GM20000 (cell line): ENCODE measurements at regions not wholly inside any gene's neighbourhood (a gene's known extent, or its start where the extent isn't known, plus 50 kb on each side); places are given as distances from the start of the nearest gene placed in this dataset.

ENCODE experiments used
- DNase-seq: peaks from one replicate; pipeline ENCODE4 v3.0.0; 2012; ENCODE audit warnings: low spot score
- TF ChIP-seq, protein P1 (sequence below): IDR thresholded peaks from 2 replicates; pipeline ENCODE4 v1.5.1; 2012; ENCODE audit warnings: mild to moderate bottlenecking, control low read depth; ENCODE audit errors: extremely low read depth, missing control alignments

GRCh38 chr15:38972831-38973230, 408.2 kb upstream of the RASGRP1 start:
- DNase-seq, result no peak
- TF ChIP-seq, protein P1, sequence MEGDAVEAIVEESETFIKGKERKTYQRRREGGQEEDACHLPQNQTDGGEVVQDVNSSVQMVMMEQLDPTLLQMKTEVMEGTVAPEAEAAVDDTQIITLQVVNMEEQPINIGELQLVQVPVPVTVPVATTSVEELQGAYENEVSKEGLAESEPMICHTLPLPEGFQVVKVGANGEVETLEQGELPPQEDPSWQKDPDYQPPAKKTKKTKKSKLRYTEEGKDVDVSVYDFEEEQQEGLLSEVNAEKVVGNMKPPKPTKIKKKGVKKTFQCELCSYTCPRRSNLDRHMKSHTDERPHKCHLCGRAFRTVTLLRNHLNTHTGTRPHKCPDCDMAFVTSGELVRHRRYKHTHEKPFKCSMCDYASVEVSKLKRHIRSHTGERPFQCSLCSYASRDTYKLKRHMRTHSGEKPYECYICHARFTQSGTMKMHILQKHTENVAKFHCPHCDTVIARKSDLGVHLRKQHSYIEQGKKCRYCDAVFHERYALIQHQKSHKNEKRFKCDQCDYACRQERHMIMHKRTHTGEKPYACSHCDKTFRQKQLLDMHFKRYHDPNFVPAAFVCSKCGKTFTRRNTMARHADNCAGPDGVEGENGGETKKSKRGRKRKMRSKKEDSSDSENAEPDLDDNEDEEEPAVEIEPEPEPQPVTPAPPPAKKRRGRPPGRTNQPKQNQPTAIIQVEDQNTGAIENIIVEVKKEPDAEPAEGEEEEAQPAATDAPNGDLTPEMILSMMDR, result no peak

GRCh38 chr15:38975282-38975990, 410.8 kb upstream of the RASGRP1 start:
- TF ChIP-seq, protein P1, result no peak
- no peak for DNase-seq

DNA sequence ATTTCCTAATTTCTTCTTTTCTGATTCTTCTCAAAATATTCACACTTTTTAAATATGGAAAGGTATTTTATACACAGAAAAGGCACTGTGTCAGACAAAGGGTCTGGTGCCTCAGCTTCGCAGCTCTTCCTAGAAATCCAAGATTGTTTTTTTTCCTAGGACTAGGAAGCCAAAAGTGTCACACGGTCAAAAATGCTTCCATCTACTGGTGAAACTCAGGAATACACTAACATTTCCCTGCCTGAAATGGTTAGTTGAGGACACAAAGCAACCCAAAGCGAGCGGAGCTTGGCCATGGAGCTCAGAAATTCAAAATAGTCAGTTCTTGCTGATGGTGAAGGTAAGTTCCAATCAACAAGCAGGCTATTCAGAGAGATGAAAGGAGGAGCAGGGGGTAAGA, 426.5 kb upstream of the RASGRP1 start:
- DNase-seq, result no peak
- TF ChIP-seq, protein P1, result no peak

GRCh38 chr15:38991701-38992100, 427.1 kb upstream of the RASGRP1 start:
- TF ChIP-seq, protein P1, result no peak
- no peak for DNase-seq

DNA sequence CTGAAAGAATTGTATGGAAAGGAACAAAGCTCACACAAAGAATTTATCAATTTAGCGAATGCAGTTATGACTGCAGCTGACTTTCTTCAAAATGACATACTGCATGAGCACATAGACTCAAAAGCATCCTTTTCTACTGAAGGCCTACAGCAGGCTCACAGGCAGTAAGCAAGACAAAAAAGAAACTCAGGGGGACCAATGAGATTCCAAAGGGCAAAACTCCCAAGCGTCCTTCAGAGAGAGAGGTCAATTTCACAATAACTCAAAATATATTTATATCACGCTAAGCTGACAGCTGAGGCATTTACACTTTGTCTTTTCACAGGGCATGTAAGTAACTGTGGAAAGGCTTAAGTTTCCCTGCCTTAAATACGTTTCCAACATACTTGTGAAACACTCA, 427.9 kb upstream of the RASGRP1 start:
- no peak for DNase-seq
- TF ChIP-seq, protein P1, result no peak

GRCh38 chr15:38992930-38993329, 428.3 kb upstream of the RASGRP1 start:
- DNase-seq, result no peak
- TF ChIP-seq, protein P1, result no peak

GRCh38 chr15:38994310-38994709, 429.7 kb upstream of the RASGRP1 start:
- DNase-seq, result no peak
- TF ChIP-seq, protein P1, result no peak
